ENCODE measurements at regions not wholly inside any gene's neighbourhood (a gene's known extent, or its start where the extent isn't known, plus 50 kb on each side); places are given as distances from the start of the nearest gene placed in this dataset.

DNA sequence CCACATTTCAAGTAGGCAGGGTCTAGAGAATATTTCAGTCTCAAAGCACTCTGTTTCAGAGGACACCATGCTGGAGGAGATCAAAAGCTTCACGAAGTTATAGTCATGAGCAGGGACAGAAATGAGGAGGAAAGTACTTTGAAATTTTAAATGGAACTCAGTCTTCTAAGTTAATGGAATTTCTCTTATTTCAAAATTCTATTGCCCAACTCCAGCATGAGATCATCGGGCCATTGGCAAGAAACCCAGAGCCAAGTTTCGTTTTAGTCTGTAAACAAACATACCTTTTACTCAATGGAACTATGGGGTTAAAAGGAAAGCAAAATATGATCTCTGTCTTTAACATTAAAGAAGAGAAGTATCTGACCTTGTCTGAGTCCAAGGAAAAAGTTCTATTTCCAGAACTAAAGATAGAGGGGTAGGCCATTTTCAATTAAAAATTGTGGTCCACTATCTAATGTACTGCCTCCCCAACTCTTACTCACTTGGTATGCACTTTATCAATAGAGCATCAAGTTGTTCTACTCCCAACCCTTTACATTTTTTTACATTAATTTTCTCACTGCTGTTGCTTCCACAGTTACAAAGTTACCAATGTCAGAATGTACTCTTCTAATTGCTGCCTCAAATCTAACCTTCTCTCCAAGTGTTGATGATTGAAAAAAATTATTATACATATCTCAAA lies 235.3 kb upstream of the NRSN1 start:
- TF ChIP-seq, protein P1, sequence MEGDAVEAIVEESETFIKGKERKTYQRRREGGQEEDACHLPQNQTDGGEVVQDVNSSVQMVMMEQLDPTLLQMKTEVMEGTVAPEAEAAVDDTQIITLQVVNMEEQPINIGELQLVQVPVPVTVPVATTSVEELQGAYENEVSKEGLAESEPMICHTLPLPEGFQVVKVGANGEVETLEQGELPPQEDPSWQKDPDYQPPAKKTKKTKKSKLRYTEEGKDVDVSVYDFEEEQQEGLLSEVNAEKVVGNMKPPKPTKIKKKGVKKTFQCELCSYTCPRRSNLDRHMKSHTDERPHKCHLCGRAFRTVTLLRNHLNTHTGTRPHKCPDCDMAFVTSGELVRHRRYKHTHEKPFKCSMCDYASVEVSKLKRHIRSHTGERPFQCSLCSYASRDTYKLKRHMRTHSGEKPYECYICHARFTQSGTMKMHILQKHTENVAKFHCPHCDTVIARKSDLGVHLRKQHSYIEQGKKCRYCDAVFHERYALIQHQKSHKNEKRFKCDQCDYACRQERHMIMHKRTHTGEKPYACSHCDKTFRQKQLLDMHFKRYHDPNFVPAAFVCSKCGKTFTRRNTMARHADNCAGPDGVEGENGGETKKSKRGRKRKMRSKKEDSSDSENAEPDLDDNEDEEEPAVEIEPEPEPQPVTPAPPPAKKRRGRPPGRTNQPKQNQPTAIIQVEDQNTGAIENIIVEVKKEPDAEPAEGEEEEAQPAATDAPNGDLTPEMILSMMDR (IDR thresholded peaks at IDR 0.05; ENCODE audit: low read depth, low read length) = no peak
- no peak for TF ChIP-seq EZH2phosphoT487 (IDR thresholded peaks at IDR 0.05; ENCODE audit: low read depth)

Data from OCI-LY3 (cell line).